SK-N-SH treated with all-trans-retinoic acid at 6 μM for 48 hours (cell line): ENCODE measurements at regions not wholly inside any gene's neighbourhood (a gene's known extent, or its start where the extent isn't known, plus 50 kb on each side); places are given as distances from the start of the nearest gene placed in this dataset.

Experiments
- ISL1 ChIP-seq: fragments of 250-450 bp; sonication (Bioruptor Pico); IDR thresholded peaks from 2 replicates; pipeline ENCODE4 v2.1.2; 2022; ENCODE audit warnings: mild to moderate bottlenecking, moderate library complexity
- OSR1 ChIP-seq: fragments of 250-450 bp; sonication (Bioruptor Pico); IDR thresholded peaks from 2 replicates; pipeline ENCODE4 v1.8.0; 2022; ENCODE audit warnings: moderate library complexity, mild to moderate bottlenecking, inconsistent platforms
- RARB ChIP-seq: fragments of 250-450 bp; sonication (Bioruptor Pico); IDR thresholded peaks from 2 replicates; pipeline ENCODE4 v1.8.0; 2021; ENCODE audit warnings: mild to moderate bottlenecking, moderate library complexity
- TOX ChIP-seq: fragments of 250-450 bp; sonication (Bioruptor Pico); IDR thresholded peaks from 2 replicates; pipeline ENCODE4 v1.8.0; 2021; ENCODE audit warnings: mild to moderate bottlenecking, moderate library complexity, borderline replicate concordance
- ZC3H10 ChIP-seq: fragments of 250-450 bp; sonication (Bioruptor Pico); IDR thresholded peaks from 2 replicates; pipeline ENCODE4 v1.5.1; 2021; ENCODE audit warnings: mild to moderate bottlenecking, moderate library complexity
- ZFP3 ChIP-seq: fragments of 250-450 bp; sonication (Bioruptor Pico); IDR thresholded peaks from 2 replicates; pipeline ENCODE4 v1.5.0; 2020; ENCODE audit warnings: mild to moderate bottlenecking, moderate library complexity
- ZNF565 ChIP-seq: fragments of 450-650 bp; formaldehyde crosslinking; conservative IDR thresholded peaks from 2 replicates; pipeline ENCODE4 v1.5.0; 2020; ENCODE audit warnings: low read depth, mild to moderate bottlenecking, moderate library complexity
- ZNF70 ChIP-seq: fragments of 450-650 bp; formaldehyde crosslinking; IDR thresholded peaks from 2 replicates; pipeline ENCODE4 v1.5.0; 2020; ENCODE audit warnings: mild to moderate bottlenecking, moderate library complexity
- TF ChIP-seq, protein P1 (sequence below): fragments of 250-450 bp; sonication (Bioruptor Pico); IDR thresholded peaks from 2 replicates; pipeline ENCODE4 v1.5.1; 2020; ENCODE audit warnings: low read depth, mild to moderate bottlenecking, moderate library complexity
- TF ChIP-seq, protein P2 (sequence below): fragments of 250-450 bp; sonication (Bioruptor Pico); IDR thresholded peaks from 2 replicates; pipeline ENCODE4 v1.8.0; 2020; ENCODE audit warnings: mild to moderate bottlenecking, moderate library complexity, borderline replicate concordance
- TF ChIP-seq, protein P3 (sequence below): fragments of 250-450 bp; sonication (Bioruptor Pico); IDR thresholded peaks from 2 replicates; pipeline ENCODE4 v1.8.0; 2021; ENCODE audit warnings: low read depth, mild to moderate bottlenecking, moderate library complexity, borderline replicate concordance
- TF ChIP-seq, protein P4 (sequence below): fragments of 250-450 bp; sonication (Bioruptor Pico); IDR thresholded peaks from 2 replicates; pipeline ENCODE4 v1.5.0; 2020; ENCODE audit warnings: mild to moderate bottlenecking, moderate library complexity

DNA sequence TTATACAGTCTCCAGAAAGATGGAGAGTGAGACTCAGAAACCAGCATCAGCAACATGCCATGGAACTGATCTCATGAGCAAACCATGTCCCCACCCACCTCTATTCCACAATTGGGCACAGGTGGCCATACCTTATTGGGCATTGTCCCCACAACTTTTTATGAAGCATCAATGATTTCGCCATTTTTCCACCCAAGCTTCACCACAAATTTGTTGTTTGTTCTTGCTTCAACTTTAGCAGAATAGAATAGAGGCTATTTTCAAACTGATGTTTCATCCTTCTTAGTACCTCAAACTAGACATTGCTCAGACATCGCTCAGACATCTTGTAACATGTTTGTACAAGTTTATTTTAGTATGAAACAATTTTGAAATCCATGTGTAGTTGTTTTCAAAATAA lies 112.5 kb upstream of the TMTC2 start:
- TF ChIP-seq ZC3H10 (CRISPR knock-in tag) (no peak), RARB (CRISPR knock-in tag) (no peak), ZNF70 (CRISPR knock-in tag) (no peak), ZNF565 (CRISPR knock-in tag) (no peak), OSR1 (CRISPR knock-in tag) (no peak), ZFP3 (no peak), TOX (no peak), ISL1 (no peak)
- TF ChIP-seq, protein P1, sequence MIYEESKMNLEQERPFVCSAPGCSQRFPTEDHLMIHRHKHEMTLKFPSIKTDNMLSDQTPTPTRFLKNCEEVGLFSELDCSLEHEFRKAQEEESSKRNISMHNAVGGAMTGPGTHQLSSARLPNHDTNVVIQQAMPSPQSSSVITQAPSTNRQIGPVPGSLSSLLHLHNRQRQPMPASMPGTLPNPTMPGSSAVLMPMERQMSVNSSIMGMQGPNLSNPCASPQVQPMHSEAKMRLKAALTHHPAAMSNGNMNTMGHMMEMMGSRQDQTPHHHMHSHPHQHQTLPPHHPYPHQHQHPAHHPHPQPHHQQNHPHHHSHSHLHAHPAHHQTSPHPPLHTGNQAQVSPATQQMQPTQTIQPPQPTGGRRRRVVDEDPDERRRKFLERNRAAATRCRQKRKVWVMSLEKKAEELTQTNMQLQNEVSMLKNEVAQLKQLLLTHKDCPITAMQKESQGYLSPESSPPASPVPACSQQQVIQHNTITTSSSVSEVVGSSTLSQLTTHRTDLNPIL: no peak
- TF ChIP-seq, protein P2, sequence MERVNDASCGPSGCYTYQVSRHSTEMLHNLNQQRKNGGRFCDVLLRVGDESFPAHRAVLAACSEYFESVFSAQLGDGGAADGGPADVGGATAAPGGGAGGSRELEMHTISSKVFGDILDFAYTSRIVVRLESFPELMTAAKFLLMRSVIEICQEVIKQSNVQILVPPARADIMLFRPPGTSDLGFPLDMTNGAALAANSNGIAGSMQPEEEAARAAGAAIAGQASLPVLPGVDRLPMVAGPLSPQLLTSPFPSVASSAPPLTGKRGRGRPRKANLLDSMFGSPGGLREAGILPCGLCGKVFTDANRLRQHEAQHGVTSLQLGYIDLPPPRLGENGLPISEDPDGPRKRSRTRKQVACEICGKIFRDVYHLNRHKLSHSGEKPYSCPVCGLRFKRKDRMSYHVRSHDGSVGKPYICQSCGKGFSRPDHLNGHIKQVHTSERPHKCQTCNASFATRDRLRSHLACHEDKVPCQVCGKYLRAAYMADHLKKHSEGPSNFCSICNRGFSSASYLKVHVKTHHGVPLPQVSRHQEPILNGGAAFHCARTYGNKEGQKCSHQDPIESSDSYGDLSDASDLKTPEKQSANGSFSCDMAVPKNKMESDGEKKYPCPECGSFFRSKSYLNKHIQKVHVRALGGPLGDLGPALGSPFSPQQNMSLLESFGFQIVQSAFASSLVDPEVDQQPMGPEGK (CRISPR knock-in tag): no peak
- TF ChIP-seq, protein P3, sequence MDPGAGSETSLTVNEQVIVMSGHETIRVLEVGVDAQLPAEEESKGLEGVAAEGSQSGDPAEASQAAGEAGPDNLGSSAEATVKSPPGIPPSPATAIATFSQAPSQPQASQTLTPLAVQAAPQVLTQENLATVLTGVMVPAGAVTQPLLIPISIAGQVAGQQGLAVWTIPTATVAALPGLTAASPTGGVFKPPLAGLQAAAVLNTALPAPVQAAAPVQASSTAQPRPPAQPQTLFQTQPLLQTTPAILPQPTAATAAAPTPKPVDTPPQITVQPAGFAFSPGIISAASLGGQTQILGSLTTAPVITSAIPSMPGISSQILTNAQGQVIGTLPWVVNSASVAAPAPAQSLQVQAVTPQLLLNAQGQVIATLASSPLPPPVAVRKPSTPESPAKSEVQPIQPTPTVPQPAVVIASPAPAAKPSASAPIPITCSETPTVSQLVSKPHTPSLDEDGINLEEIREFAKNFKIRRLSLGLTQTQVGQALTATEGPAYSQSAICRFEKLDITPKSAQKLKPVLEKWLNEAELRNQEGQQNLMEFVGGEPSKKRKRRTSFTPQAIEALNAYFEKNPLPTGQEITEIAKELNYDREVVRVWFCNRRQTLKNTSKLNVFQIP: no peak
- TF ChIP-seq, protein P4, sequence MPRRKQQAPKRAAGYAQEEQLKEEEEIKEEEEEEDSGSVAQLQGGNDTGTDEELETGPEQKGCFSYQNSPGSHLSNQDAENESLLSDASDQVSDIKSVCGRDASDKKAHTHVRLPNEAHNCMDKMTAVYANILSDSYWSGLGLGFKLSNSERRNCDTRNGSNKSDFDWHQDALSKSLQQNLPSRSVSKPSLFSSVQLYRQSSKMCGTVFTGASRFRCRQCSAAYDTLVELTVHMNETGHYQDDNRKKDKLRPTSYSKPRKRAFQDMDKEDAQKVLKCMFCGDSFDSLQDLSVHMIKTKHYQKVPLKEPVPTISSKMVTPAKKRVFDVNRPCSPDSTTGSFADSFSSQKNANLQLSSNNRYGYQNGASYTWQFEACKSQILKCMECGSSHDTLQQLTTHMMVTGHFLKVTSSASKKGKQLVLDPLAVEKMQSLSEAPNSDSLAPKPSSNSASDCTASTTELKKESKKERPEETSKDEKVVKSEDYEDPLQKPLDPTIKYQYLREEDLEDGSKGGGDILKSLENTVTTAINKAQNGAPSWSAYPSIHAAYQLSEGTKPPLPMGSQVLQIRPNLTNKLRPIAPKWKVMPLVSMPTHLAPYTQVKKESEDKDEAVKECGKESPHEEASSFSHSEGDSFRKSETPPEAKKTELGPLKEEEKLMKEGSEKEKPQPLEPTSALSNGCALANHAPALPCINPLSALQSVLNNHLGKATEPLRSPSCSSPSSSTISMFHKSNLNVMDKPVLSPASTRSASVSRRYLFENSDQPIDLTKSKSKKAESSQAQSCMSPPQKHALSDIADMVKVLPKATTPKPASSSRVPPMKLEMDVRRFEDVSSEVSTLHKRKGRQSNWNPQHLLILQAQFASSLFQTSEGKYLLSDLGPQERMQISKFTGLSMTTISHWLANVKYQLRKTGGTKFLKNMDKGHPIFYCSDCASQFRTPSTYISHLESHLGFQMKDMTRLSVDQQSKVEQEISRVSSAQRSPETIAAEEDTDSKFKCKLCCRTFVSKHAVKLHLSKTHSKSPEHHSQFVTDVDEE (CRISPR knock-in tag): no peak
